ENCODE measurements at regions not wholly inside any gene's neighbourhood (a gene's known extent, or its start where the extent isn't known, plus 50 kb on each side); places are given as distances from the start of the nearest gene placed in this dataset.

DNA sequence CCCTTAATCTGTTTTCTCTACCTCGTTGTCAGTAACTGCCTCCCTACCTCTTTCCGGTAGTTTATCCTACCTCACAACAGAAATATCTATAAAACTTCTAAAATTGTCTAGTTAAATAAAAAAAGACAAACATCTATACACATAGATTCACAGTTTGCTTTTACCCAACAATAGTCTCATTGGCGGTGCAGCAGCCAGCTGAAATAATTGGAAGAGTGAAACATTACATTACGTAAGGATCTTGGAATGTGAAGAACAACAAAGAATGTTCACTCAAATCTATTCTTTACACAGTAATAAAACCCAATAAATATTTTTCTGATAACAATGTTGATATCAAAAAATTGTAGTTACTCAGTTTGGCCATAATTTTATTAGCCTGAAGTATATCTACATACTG, 115.5 kb upstream of the ARPP21 start:
- TF ChIP-seq POLR2A (IDR thresholded peaks at IDR 0.05; ENCODE audit: low read depth, low read length) (no peak), SPI1 (IDR thresholded peaks at IDR 0.05; ENCODE audit: low read depth, low read length) (no peak), POLR2AphosphoS5 (IDR thresholded peaks at IDR 0.05; ENCODE audit: low read depth, low read length) (no peak)
